Peyer's patch (tissue), 4 donors: ENCODE measurements at regions not wholly inside any gene's neighbourhood (a gene's known extent, or its start where the extent isn't known, plus 50 kb on each side); places are given as distances from the start of the nearest gene placed in this dataset.

Experiments
- POLR2A ChIP-seq, 2 donors: fragments of 450-650 bp; IDR thresholded peaks; one replicate each; pipeline ENCODE4 v1.5.1; 2017; ENCODE audit warnings: antibody characterized with exemption in 2 of 2, mild to moderate bottlenecking in 2 of 2, moderate library complexity in 2 of 2
- TF ChIP-seq, protein P1 (sequence below), 6 experiments: fragments of 450-650 bp in 4 of 6; fragments of 200-600 bp in 2 of 6; sonication (generic) in 1 of 6; IDR thresholded peaks; one replicate each; pipeline ENCODE4 v1.5.1; 2017 to 2019; ENCODE audit warnings: antibody characterized with exemption in 6 of 6, mild to moderate bottlenecking in 3 of 6, moderate library complexity in 1 of 6

DNA sequence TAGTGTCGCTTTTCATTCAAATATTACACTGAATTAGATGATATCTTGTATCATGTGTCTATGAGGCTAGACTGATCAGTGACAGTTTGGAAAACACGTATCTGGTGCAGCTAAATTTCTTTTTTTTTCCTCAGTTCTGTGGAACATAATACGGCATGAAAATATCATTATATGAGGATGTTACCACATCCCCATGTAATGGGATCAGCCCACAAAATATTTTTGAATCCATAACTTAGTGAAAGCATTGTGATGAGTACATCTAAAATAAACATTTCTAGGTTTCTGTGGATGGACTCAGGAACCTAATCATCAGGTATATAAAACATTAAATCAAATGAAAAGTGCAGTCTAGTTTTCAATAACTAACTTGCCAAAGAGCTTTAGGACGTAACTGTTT lies 356.3 kb downstream of the USP25 start:
- TF ChIP-seq, protein P1, sequence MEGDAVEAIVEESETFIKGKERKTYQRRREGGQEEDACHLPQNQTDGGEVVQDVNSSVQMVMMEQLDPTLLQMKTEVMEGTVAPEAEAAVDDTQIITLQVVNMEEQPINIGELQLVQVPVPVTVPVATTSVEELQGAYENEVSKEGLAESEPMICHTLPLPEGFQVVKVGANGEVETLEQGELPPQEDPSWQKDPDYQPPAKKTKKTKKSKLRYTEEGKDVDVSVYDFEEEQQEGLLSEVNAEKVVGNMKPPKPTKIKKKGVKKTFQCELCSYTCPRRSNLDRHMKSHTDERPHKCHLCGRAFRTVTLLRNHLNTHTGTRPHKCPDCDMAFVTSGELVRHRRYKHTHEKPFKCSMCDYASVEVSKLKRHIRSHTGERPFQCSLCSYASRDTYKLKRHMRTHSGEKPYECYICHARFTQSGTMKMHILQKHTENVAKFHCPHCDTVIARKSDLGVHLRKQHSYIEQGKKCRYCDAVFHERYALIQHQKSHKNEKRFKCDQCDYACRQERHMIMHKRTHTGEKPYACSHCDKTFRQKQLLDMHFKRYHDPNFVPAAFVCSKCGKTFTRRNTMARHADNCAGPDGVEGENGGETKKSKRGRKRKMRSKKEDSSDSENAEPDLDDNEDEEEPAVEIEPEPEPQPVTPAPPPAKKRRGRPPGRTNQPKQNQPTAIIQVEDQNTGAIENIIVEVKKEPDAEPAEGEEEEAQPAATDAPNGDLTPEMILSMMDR (IDR thresholded peaks at IDR 0.05), result no peak
- TF ChIP-seq POLR2A (IDR thresholded peaks at IDR 0.05), result no peak
